Suprapubic skin (tissue), 3 donors: ENCODE measurements at regions not wholly inside any gene's neighbourhood (a gene's known extent, or its start where the extent isn't known, plus 50 kb on each side); places are given as distances from the start of the nearest gene placed in this dataset.

Experiments
- EP300 ChIP-seq: sonication (generic); formaldehyde crosslinking; IDR thresholded peaks from one replicate; pipeline ENCODE4 v1.6.1; 2017; ENCODE audit warnings: antibody characterized with exemption
- TF ChIP-seq, protein P1 (sequence below), 2 donors: fragments of 200-600 bp in 1 of 2; fragments of 450-650 bp in 1 of 2; sonication (generic) in 1 of 2; IDR thresholded peaks; one replicate each; pipeline ENCODE4 v1.5.1; 2016 to 2019; ENCODE audit warnings: antibody characterized with exemption in 2 of 2, mild to moderate bottlenecking in 1 of 2, moderate library complexity in 1 of 2

DNA sequence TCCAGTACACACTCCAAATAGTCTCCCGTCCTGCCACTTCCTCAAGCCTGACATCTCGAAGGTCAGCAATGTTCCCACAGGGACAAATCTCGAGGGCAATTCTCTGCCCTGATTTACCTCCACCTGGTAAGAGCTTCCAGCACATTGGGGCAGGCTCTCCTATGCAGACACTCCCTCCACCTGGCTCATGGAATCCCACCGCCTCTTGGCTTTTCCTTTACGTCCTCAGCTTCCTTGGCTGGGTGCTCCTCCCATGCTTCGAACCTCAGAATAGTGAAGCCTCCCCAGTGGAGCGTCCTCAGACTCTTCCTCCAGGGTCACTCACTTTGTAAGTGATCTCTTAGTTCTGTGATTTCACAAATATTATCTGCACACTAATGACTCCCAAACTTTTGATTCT is 205.2 kb upstream of the ECI2 start:
- TF ChIP-seq, protein P1, sequence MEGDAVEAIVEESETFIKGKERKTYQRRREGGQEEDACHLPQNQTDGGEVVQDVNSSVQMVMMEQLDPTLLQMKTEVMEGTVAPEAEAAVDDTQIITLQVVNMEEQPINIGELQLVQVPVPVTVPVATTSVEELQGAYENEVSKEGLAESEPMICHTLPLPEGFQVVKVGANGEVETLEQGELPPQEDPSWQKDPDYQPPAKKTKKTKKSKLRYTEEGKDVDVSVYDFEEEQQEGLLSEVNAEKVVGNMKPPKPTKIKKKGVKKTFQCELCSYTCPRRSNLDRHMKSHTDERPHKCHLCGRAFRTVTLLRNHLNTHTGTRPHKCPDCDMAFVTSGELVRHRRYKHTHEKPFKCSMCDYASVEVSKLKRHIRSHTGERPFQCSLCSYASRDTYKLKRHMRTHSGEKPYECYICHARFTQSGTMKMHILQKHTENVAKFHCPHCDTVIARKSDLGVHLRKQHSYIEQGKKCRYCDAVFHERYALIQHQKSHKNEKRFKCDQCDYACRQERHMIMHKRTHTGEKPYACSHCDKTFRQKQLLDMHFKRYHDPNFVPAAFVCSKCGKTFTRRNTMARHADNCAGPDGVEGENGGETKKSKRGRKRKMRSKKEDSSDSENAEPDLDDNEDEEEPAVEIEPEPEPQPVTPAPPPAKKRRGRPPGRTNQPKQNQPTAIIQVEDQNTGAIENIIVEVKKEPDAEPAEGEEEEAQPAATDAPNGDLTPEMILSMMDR (IDR thresholded peaks at IDR 0.05) = no peak
- no peak for TF ChIP-seq EP300
